ENCODE measurements at regions not wholly inside any gene's neighbourhood (a gene's known extent, or its start where the extent isn't known, plus 50 kb on each side); places are given as distances from the start of the nearest gene placed in this dataset.

DNA sequence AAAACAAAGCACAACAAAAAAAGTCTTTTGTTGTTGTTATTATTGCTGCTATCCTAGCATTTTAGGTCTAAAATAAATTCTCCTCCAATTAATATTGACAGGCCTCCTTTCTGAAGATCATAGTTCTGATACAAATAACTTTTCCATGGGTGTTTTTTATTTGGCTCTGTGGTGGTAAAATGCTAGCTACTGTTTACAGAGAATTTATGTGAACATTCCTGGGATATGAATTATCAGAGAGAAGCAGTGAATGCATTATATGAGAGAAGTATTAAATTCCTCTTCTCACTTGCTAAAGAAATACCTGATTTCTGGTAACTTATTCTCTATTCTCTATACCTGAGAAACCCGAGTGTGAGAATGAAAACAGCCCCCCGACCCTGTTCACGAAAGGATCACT, 57.5 kb upstream of the TMCO5A start:
- Histone ChIP-seq H3K27ac (no peak overlapping the region), H3K36me3 (replicated peaks in 1 of 2) (no peaks in the 10 kb centered on the region), H3K9me3 (replicated peaks in 1 of 3) (no peaks in the 10 kb centered on the region), H3K4me1 (replicated peaks in 1 of 2) (no peaks in the 10 kb centered on the region), H3K27me3 (peaks cover 5% of the 10 kb centered on the region), H3K4me3 (no peak overlapping the region)
- intact Hi-C loops (cut with DNase I): no loop called here
- no peak for DNase-seq
- WGBS, 4 donors: 60 to 88% (median 75%) methylated on average over 3 of the region's 3 CpGs
- no peak for TF ChIP-seq POLR2A (IDR thresholded peaks at IDR 0.05)
- TF ChIP-seq, protein P1, sequence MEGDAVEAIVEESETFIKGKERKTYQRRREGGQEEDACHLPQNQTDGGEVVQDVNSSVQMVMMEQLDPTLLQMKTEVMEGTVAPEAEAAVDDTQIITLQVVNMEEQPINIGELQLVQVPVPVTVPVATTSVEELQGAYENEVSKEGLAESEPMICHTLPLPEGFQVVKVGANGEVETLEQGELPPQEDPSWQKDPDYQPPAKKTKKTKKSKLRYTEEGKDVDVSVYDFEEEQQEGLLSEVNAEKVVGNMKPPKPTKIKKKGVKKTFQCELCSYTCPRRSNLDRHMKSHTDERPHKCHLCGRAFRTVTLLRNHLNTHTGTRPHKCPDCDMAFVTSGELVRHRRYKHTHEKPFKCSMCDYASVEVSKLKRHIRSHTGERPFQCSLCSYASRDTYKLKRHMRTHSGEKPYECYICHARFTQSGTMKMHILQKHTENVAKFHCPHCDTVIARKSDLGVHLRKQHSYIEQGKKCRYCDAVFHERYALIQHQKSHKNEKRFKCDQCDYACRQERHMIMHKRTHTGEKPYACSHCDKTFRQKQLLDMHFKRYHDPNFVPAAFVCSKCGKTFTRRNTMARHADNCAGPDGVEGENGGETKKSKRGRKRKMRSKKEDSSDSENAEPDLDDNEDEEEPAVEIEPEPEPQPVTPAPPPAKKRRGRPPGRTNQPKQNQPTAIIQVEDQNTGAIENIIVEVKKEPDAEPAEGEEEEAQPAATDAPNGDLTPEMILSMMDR (IDR thresholded peaks at IDR 0.05): no peak

GRCh38 chr15:37877851-37878741, 56.3 kb upstream of the TMCO5A start:
- WGBS, 4 donors: 62 to 70% (median 69%) methylated on average over 7 of the region's 7 CpGs
- H3K4me3 ChIP-seq: no peak overlapping the region
- no peak for TF ChIP-seq POLR2A (IDR thresholded peaks at IDR 0.05)
- TF ChIP-seq, protein P1 (IDR thresholded peaks at IDR 0.05): no peak
- DNase-seq: no peak
- no peak overlapping the region for H3K27ac ChIP-seq
- no peaks in the 10 kb centered on the region for H3K36me3 ChIP-seq (replicated peaks in 1 of 2)
- no peaks in the 10 kb centered on the region for H3K4me1 ChIP-seq (replicated peaks in 1 of 2)
- intact Hi-C loops (cut with DNase I): no loop called here
- peaks cover 5% of the 10 kb centered on the region for H3K27me3 ChIP-seq
- H3K9me3 ChIP-seq (replicated peaks in 1 of 3): no peaks in the 10 kb centered on the region

DNA sequence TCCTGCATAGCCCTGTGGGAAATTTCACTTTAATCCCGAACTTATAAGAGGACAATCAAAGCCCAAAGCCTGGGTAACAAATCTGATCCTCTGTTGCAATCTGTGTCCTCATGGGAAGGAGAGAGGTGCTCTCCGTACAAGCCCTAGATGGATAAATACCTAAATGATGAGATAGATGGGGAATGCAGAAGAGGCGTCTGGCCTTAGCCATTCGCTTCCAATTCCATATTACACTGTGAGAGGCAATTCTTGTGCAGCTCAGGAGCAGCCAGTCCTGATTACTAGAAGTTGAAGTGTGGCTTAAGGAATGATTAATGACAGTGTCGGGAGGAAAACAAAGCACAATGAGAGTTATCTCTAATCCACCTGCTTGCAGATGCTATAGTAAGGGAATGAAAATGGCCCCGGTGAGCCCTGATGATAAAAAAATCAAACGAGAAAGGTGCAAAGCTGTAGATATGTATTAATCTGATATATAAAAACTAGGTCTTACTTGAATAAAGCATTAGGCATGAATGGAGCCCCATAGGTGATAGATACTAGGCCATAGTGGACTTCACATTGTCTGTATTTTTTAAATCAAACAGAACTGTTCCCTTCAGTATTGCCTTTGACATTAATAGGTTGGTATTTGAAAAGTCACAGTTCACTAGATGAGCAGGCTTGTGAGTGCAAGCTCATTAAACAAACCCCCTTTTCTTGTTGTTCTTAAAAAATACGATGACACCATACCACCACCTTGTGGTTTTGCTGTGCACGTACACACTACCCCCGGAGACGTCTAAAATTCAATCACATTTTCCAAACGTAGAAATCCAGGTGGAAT, 54.2 kb upstream of the TMCO5A start:
- H3K9me3 ChIP-seq (replicated peaks in 1 of 3): no peaks in the 10 kb centered on the region
- H3K4me1 ChIP-seq (replicated peaks in 1 of 2): no peaks in the 10 kb centered on the region
- H3K36me3 ChIP-seq (replicated peaks in 1 of 2): no peaks in the 10 kb centered on the region
- TF ChIP-seq, protein P1 (IDR thresholded peaks at IDR 0.05): peak; percentile 55 to 75 (median 66)
- no peak for TF ChIP-seq POLR2A (IDR thresholded peaks at IDR 0.05)
- 33 to 36% (median 34%) methylated on average over 12 of the region's 12 CpGs for WGBS, 4 donors
- intact Hi-C loops (cut with DNase I): loop anchor here in 1 of 2 donors (10.0 kb wide), 1 partner anchor 995 kb away; no protein-coding TSS in a partner anchor
- H3K27me3 ChIP-seq: peaks cover 5% of the 10 kb centered on the region
- no peak overlapping the region for H3K27ac ChIP-seq
- DNase-seq: peak in 4 of 7 donors; percentile 9 to 55 (median 20)
- no peak overlapping the region for H3K4me3 ChIP-seq

DNA sequence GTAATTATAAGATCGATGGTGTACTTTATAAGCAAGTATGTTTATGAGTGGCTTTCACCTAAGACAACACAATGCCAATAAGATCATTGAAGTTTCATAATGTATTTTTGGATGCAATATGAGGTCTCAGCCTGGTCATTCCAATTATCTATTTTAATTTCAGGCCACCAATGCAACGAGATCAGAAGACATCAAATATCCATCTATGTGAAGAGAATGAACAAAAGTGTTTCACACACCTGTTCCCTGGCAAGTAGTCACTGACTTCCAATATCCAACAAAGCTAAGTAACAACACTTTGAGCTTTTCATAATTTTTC, 53.6 kb upstream of the TMCO5A start:
- WGBS, 4 donors: 31 to 40% (median 38%) methylated on average over 2 of the region's 2 CpGs
- intact Hi-C loops (cut with DNase I): loop anchor here in 1 of 2 donors (10.0 kb wide), 1 partner anchor 996 kb away; no protein-coding TSS in a partner anchor
- Histone ChIP-seq H3K36me3 (replicated peaks in 1 of 2) (no peaks in the 10 kb centered on the region), H3K4me1 (replicated peaks in 1 of 2) (no peaks in the 10 kb centered on the region), H3K27ac (no peak overlapping the region), H3K9me3 (replicated peaks in 1 of 3) (no peaks in the 10 kb centered on the region), H3K4me3 (no peak overlapping the region), H3K27me3 (peaks cover 5% of the 10 kb centered on the region)
- DNase-seq: no peak
- TF ChIP-seq, protein P1 (IDR thresholded peaks at IDR 0.05): no peak
- no peak for TF ChIP-seq POLR2A (IDR thresholded peaks at IDR 0.05)
